ENCODE measurements at regions not wholly inside any gene's neighbourhood (a gene's known extent, or its start where the extent isn't known, plus 50 kb on each side); places are given as distances from the start of the nearest gene placed in this dataset.

DNA sequence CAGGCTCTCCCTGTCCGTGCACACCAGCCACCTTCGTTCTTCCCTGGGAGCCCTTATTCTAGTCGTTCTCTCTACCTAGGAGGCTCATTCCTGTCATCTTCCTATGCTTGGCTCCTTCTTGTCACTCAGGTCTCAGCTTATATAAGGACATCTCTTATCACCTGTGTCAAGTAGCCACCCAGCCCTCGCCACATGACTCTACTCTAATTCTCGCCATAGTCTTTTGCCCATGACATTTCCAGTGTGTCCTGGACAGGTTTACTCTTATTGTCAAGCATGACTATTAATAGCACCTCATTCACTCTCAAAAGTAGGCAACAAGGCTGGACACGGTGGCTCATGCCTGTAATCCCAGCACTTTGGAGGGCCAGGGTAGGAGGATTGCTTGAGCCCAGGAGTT lies 175.7 kb upstream of the NUDT4 start:
- H3K4me1 ChIP-seq, result peaks cover 26% of the 10 kb centered on the region
- intact Hi-C loops (cut with micrococcal nuclease), result no loop called here
- peak; percentile 18 for DNase-seq
- TF ChIP-seq CTCF (IDR thresholded peaks at IDR 0.05; ENCODE audit: borderline replicate concordance), result no peak
- peak overlapping the region; percentile 61 for H3K27ac ChIP-seq (replicated peaks)
- H3K36me3 ChIP-seq, result no peaks in the 10 kb centered on the region
- H3K27me3 ChIP-seq (ENCODE audit: low read depth), result no peaks in the 10 kb centered on the region
- H3K4me3 ChIP-seq, result no peak overlapping the region
- no peaks in the 10 kb centered on the region for H3K9me3 ChIP-seq (replicated peaks)

- Histone ChIP-seq H3K27me3 (ENCODE audit: low read depth) (no peaks in the 10 kb centered on the region), H3K4me3 (no peak overlapping the region), H3K36me3 (no peaks in the 10 kb centered on the region), H3K4me1 (peaks cover 26% of the 10 kb centered on the region), H3K9me3 (replicated peaks) (no peaks in the 10 kb centered on the region), H3K27ac (replicated peaks) (no peak overlapping the region)
- no peak for DNase-seq
- intact Hi-C loops (cut with micrococcal nuclease), result no loop called here
- no peak for TF ChIP-seq CTCF (IDR thresholded peaks at IDR 0.05; ENCODE audit: borderline replicate concordance)
Measured at GRCh38 chr12:93202688-93203087, 175.0 kb upstream of the NUDT4 start.

DNA sequence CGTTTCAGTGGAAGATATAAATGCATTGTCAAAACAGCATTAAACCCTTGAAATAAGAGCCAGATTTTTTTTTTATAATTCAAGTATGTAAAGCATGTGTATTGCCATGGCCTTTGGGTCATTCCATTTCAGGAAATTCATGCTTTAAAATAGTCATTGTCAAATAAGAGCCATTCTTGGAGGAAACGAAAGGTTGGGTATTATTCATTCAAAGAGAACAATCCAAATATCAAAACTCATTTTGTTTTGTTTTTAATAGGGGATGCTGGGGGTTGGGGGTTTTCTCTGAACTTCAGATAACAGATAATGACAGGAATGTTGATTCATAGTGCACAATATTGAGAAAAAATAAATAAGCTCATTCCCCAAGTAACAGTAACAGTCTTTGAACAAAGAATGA lies 174.4 kb upstream of the NUDT4 start:
- Histone ChIP-seq H3K27me3 (ENCODE audit: low read depth) (no peaks in the 10 kb centered on the region), H3K4me3 (no peak overlapping the region), H3K27ac (replicated peaks) (no peak overlapping the region), H3K4me1 (peaks cover 26% of the 10 kb centered on the region), H3K9me3 (replicated peaks) (no peaks in the 10 kb centered on the region), H3K36me3 (no peaks in the 10 kb centered on the region)
- intact Hi-C loops (cut with micrococcal nuclease), result no loop called here
- DNase-seq, result no peak
- no peak for TF ChIP-seq CTCF (IDR thresholded peaks at IDR 0.05; ENCODE audit: borderline replicate concordance)

- Histone ChIP-seq H3K27me3 (ENCODE audit: low read depth) (no peaks in the 10 kb centered on the region), H3K4me3 (no peak overlapping the region), H3K27ac (replicated peaks) (no peak overlapping the region), H3K36me3 (no peaks in the 10 kb centered on the region), H3K9me3 (replicated peaks) (no peaks in the 10 kb centered on the region), H3K4me1 (peaks cover 22% of the 10 kb centered on the region)
- no peak for TF ChIP-seq CTCF (IDR thresholded peaks at IDR 0.05; ENCODE audit: borderline replicate concordance)
- intact Hi-C loops (cut with micrococcal nuclease), result no loop called here
- DNase-seq, result no peak
Measured at GRCh38 chr12:93204896-93205295, 172.8 kb upstream of the NUDT4 start.

DNA sequence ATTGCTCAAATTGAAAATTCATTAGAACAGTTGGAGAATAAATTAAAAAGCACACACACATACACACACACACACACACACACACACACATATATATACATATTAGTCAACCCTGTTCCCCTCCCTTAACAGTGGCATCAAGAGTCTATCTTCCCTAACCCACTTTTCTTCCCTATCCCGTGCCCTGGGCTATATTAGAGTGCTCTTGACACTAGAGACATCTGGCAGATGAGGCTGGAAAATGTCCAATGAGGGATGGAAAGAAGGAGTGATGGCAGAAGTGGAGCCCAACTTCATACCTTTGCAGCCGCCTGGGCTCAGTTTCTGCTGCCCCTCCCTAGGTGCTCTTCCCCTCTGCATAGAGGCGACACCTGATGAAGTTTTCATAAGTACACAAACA lies 172.4 kb upstream of the NUDT4 start:
- H3K4me3 ChIP-seq, result no peak overlapping the region
- no peaks in the 10 kb centered on the region for H3K27me3 ChIP-seq (ENCODE audit: low read depth)
- intact Hi-C loops (cut with micrococcal nuclease), result no loop called here
- no peaks in the 10 kb centered on the region for H3K36me3 ChIP-seq
- H3K9me3 ChIP-seq (replicated peaks), result no peaks in the 10 kb centered on the region
- DNase-seq, result no peak
- H3K27ac ChIP-seq (replicated peaks), result no peak overlapping the region
- TF ChIP-seq CTCF (IDR thresholded peaks at IDR 0.05; ENCODE audit: borderline replicate concordance), result no peak
- H3K4me1 ChIP-seq, result peaks cover 18% of the 10 kb centered on the region

- no peak for TF ChIP-seq CTCF (IDR thresholded peaks at IDR 0.05; ENCODE audit: borderline replicate concordance)
- intact Hi-C loops (cut with micrococcal nuclease), result no loop called here
- no peak for DNase-seq
Measured at GRCh38 chr12:93208011-93208410, 169.7 kb upstream of the NUDT4 start.

More at GRCh38 chr12:93208011-93208410, 169.7 kb upstream of the NUDT4 start:
- Histone ChIP-seq H3K36me3 (no peaks in the 10 kb centered on the region), H3K9me3 (replicated peaks) (peaks cover 7% of the 10 kb centered on the region), H3K27ac (replicated peaks) (no peak overlapping the region), H3K4me1 (peaks cover 8% of the 10 kb centered on the region), H3K27me3 (ENCODE audit: low read depth) (no peaks in the 10 kb centered on the region), H3K4me3 (no peak overlapping the region)
